Adrenal gland (tissue), 5 donors: ENCODE measurements at regions not wholly inside any gene's neighbourhood (a gene's known extent, or its start where the extent isn't known, plus 50 kb on each side); places are given as distances from the start of the nearest gene placed in this dataset.

Experiments used
- CTCF ChIP-seq, 6 experiments: fragments of 450-650 bp in 4 of 6; fragments of 200-600 bp in 2 of 6; sonication (generic) in 1 of 6; IDR thresholded peaks; 1 replicate in 5 of 6; 2 replicates in 1 of 6; pipeline versions ENCODE4 v1.5.1 to v1.8.0; 2016 to 2021; ENCODE audit warnings: antibody characterized with exemption in 6 of 6, mild to moderate bottlenecking in 2 of 6, moderate library complexity in 1 of 6
- POLR2A ChIP-seq, 2 donors: fragments of 450-650 bp; IDR thresholded peaks; one replicate each; pipeline ENCODE4 v1.6.1; 2017; ENCODE audit warnings: antibody characterized with exemption in 2 of 2, mild to moderate bottlenecking in 2 of 2, moderate library complexity in 1 of 2
- donor health status: DM: no; HTN: no; CAD: no.

DNA sequence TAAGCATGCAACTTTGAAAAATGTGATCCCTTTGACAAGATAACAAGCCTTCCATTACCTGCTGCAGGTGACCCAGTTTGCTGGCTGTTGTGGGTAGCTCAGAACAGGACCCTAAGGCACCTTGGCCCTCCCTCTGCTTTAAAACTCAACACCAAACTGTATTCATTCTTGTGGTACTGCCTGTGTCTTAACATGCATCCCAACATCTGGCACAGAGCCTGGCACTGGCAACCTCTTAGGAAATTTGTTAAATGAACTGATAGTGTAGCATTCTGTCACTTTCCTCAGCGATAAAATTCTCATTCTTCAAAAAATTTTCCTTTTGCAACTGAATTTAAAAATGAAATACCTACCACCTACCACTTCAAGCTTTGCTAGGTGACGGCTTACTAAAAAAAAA lies 287.3 kb upstream of the ADAMTS9 start:
- TF ChIP-seq CTCF (IDR thresholded peaks at IDR 0.05) = no peak
- no peak for TF ChIP-seq POLR2A (IDR thresholded peaks at IDR 0.05)
